HCT116 (cell line): ENCODE measurements at regions not wholly inside any gene's neighbourhood (a gene's known extent, or its start where the extent isn't known, plus 50 kb on each side); places are given as distances from the start of the nearest gene placed in this dataset.

Experiments used
- ATAC-seq: fragments of 200-7000 bp; cut with Tn5 transposase; 2 replicates; pipeline ENCODE4 v1.9.1; 2020; ENCODE audit warnings: mild to moderate bottlenecking, moderate library complexity
- BruUV-seq: library from RNA; stranded (reverse); fragments of 400-500 nt; replicated peaks from 2 replicates; lab custom pipeline; 2021; lab: Mats Ljungman, UMichigan
- CTCF ChIA-PET: fragments of 300-600 bp; sonication (Branson Sonifier 250); formaldehyde crosslinking; loops from one replicate; lab custom pipeline; 2021; ENCODE audit warnings: antibody characterized with exemption; lab: Charles Lee
- POLR2A ChIA-PET: fragments of 300-600, 350-600 bp; sonication (Branson Sonifier 250); formaldehyde crosslinking; loops from one replicate; lab custom pipeline; 2021; ENCODE audit warnings: antibody characterized with exemption; lab: Charles Lee
- RAD21 ChIA-PET, 2 experiments: fragments of 300-600 bp; sonication (Branson Sonifier 250); formaldehyde crosslinking; loops; one replicate each; lab custom pipeline; 2023; ENCODE audit warnings: low total read pairs in 2 of 2; ENCODE audit not compliant: uncharacterized antibody in 2 of 2, unreplicated experiment in 2 of 2, low non-redundant PET in 1 of 2; lab: Charles Lee
- DNase-seq: peaks from one replicate; pipeline ENCODE4 v3.0.0-alpha.2; 2010; ENCODE audit warnings: low read depth, low spot score
- H2AFZ ChIP-seq: fragments of 200-600 bp; shearing (Covaris generic), sonication (generic); 2 replicates; pipeline ENCODE4 v1.6.1; 2017; ENCODE audit warnings: low read depth, mixed run types, mixed read lengths, antibody characterized with exemption, low read length; ENCODE audit not compliant: poor library complexity, severe bottlenecking
- H3K27ac ChIP-seq: 2 replicates; pipeline ENCODE4 v1.5.1; 2012; ENCODE audit warnings: low read depth, low read length
- H3K27me3 ChIP-seq: fragments of 200-600 bp; sonication (generic); 2 replicates; pipeline ENCODE4 v1.6.1; 2016; ENCODE audit warnings: mixed run types, low read length, mixed read lengths; ENCODE audit not compliant: insufficient read depth
- H3K36me3 ChIP-seq, 2 experiments: fragments of 200-500 bp in 1 of 2; fragments of 200-600 bp in 1 of 2; sonication (Bioruptor generic) in 1 of 2; sonication (generic) in 1 of 2; 2 replicates each; pipeline versions ENCODE4 v1.5.1 to v1.6.1; 2014 to 2016; ENCODE audit warnings: low read length in 2 of 2, inconsistent platforms in 1 of 2, mixed read lengths in 1 of 2, mixed run types in 1 of 2; ENCODE audit not compliant: insufficient read depth in 2 of 2, control insufficient read depth in 1 of 2
- H3K4me1 ChIP-seq, 2 experiments: fragments of 200-600 bp in 1 of 2; sonication (generic) in 1 of 2; 2 replicates each; pipeline versions ENCODE4 v1.5.1 to v1.6.1; 2012 to 2017; ENCODE audit warnings: low read length in 2 of 2, inconsistent platforms in 1 of 2, mild to moderate bottlenecking in 1 of 2, mixed read lengths in 1 of 2, mixed run types in 1 of 2, moderate library complexity in 1 of 2; ENCODE audit not compliant: insufficient read depth in 2 of 2, control insufficient read depth in 1 of 2
- H3K4me2 ChIP-seq: fragments of 200-600 bp; sonication (generic); 2 replicates; pipeline ENCODE4 v1.6.1; 2017; ENCODE audit warnings: mixed run types, low read length, mixed read lengths
- H3K4me3 ChIP-seq, 2 experiments: fragments of 200-600 bp in 1 of 2; sonication (generic) in 1 of 2; replicated peaks in 1 of 2; 2 replicates each; pipeline ENCODE4 v1.5.1; 2011 to 2016; ENCODE audit warnings: low read length in 2 of 2, control low read depth in 1 of 2, low read depth in 1 of 2, mild to moderate bottlenecking in 1 of 2, mixed read lengths in 1 of 2, mixed run types in 1 of 2
- H3K79me2 ChIP-seq: fragments of 200-600 bp; sonication (generic); 2 replicates; pipeline ENCODE4 v1.6.1; 2017; ENCODE audit warnings: mild to moderate bottlenecking, mixed run types, low read length, moderate library complexity, mixed read lengths; ENCODE audit not compliant: insufficient read depth
- H3K9ac ChIP-seq: fragments of 200-600 bp; sonication (generic); 2 replicates; pipeline ENCODE4 v1.6.1; 2016; ENCODE audit warnings: low read length, mixed read lengths
- H3K9me2 ChIP-seq: fragments of 200-600 bp; sonication (generic), shearing (Covaris generic); 2 replicates; pipeline ENCODE4 v1.6.1; 2017; ENCODE audit warnings: mixed run types, mild to moderate bottlenecking, moderate library complexity; ENCODE audit not compliant: insufficient read depth
- H3K9me3 ChIP-seq, 2 experiments: fragments of 200-500 bp in 1 of 2; fragments of 200-600 bp in 1 of 2; sonication (Bioruptor generic) in 1 of 2; sonication (generic) in 1 of 2; 2 replicates each; pipeline ENCODE4 v1.6.1; 2014 to 2017; ENCODE audit warnings: low read length in 2 of 2, mixed read lengths in 2 of 2, inconsistent platforms in 1 of 2, low read depth in 1 of 2, mild to moderate bottlenecking in 1 of 2, mixed run types in 1 of 2, moderate library complexity in 1 of 2; ENCODE audit not compliant: control insufficient read depth in 1 of 2, insufficient read depth in 1 of 2
- H4K20me1 ChIP-seq: fragments of 200-600 bp; sonication (generic), shearing (Covaris generic); 2 replicates; pipeline ENCODE4 v1.6.1; 2017; ENCODE audit warnings: mixed run types, mild to moderate bottlenecking, moderate library complexity; ENCODE audit not compliant: insufficient read depth
- CBX3 ChIP-seq: IDR thresholded peaks from 2 replicates; pipeline ENCODE4 v1.6.1; 2012; ENCODE audit warnings: low read depth
- CEBPB ChIP-seq: IDR thresholded peaks from 2 replicates; pipeline ENCODE4 v1.6.1; 2012; ENCODE audit warnings: low read depth
- EGR1 ChIP-seq: IDR thresholded peaks from 2 replicates; pipeline ENCODE4 v1.6.1; 2012; ENCODE audit warnings: low read depth
- FOSL1 ChIP-seq: IDR thresholded peaks from 2 replicates; pipeline ENCODE4 v1.6.1; 2012; ENCODE audit warnings: low read depth
- RAD21 ChIP-seq: IDR thresholded peaks from 2 replicates; pipeline ENCODE4 v1.6.1; 2012; ENCODE audit warnings: low read depth, mild to moderate bottlenecking
- SIN3A ChIP-seq: IDR thresholded peaks from 2 replicates; pipeline ENCODE4 v1.6.1; 2012; ENCODE audit warnings: low read depth
- SP1 ChIP-seq: IDR thresholded peaks from 2 replicates; pipeline ENCODE4 v1.6.1; 2012; ENCODE audit warnings: low read depth
- TCF7L2 ChIP-seq: IDR thresholded peaks from 2 replicates; pipeline ENCODE4 v1.7.0; 2011; ENCODE audit warnings: borderline replicate concordance, inconsistent platforms; ENCODE audit not compliant: insufficient read depth, insufficient read length; ENCODE audit errors: extremely low read depth
- YY1 ChIP-seq: IDR thresholded peaks from 2 replicates; pipeline ENCODE4 v1.6.1; 2011; ENCODE audit warnings: low read length, low read depth, moderate library complexity, mild to moderate bottlenecking; ENCODE audit not compliant: insufficient replicate concordance; ENCODE audit errors: extremely low read depth
- ZFX ChIP-seq: fragments of 450-650 bp; IDR thresholded peaks from 2 replicates; pipeline ENCODE4 v1.6.1; 2017
- ZNF274 ChIP-seq: fragments of 200-500 bp; sonication (Bioruptor generic); IDR thresholded peaks from 2 replicates; pipeline ENCODE4 v1.6.1; 2014; ENCODE audit warnings: mild to moderate bottlenecking, low read depth, low read length, inconsistent platforms
- intact Hi-C: fragments of 100-400 bp; cut with micrococcal nuclease; formaldehyde crosslinking; loops from 2 replicates; pipeline ENCODE4 v1.10.0; 2022
- TF ChIP-seq, protein P1 (sequence below), 3 experiments: fragments of 200-600 bp in 1 of 3; sonication (generic) in 1 of 3; IDR thresholded peaks in 2 of 3; conservative IDR thresholded peaks in 1 of 3; 2 replicates each; pipeline ENCODE4 v1.5.1; 2012 to 2017; ENCODE audit warnings: low read depth in 2 of 3, low read length in 2 of 3, antibody characterized with exemption in 1 of 3, borderline replicate concordance in 1 of 3, control low read depth in 1 of 3, mild to moderate bottlenecking in 1 of 3, mixed read lengths in 1 of 3, mixed run types in 1 of 3, moderate library complexity in 1 of 3; ENCODE audit not compliant: insufficient read depth in 1 of 3
- TF ChIP-seq, protein P2 (sequence below): IDR thresholded peaks from 2 replicates; pipeline ENCODE4 v1.6.1; 2012
- TF ChIP-seq, protein P3 (sequence below): IDR thresholded peaks from 2 replicates; pipeline ENCODE4 v1.6.1; 2012; ENCODE audit warnings: low read depth
- TF ChIP-seq, protein P4 (sequence below): IDR thresholded peaks from 2 replicates; pipeline ENCODE4 v1.6.1; 2012

DNA sequence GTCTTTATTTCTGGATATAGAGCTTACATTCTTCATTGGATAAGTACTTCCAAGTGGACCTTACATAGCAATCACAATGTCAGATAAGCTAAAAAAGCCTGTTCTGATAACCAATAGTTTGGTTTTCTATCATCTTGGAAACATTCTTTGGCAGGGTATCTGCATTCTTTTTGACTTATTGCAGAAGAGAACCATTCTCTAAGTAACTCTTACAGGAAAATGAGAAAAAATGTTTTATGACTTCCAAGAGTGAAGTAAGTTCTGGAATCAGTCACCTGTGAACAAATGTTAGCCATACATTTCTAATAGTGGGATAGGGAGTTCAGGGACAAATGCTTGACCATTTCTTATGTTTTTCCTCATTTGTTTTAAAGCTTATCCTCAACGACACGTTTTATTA lies 564.0 kb downstream of the CD109 start:
- Histone ChIP-seq H3K9me3 (no peaks in the 10 kb centered on the region), H3K9me2 (no peaks in the 10 kb centered on the region), H3K36me3 (no peaks in the 10 kb centered on the region), H3K27ac (no peak overlapping the region), H3K4me3 (no peak overlapping the region), H3K79me2 (no peaks in the 10 kb centered on the region), H3K4me1 (no peaks in the 10 kb centered on the region), H3K27me3 (no peaks in the 10 kb centered on the region), H3K4me2 (no peak overlapping the region), H4K20me1 (no peaks in the 10 kb centered on the region), H3K9ac (no peak overlapping the region), H2AFZ (no peak overlapping the region)
- ATAC-seq (no peak), DNase-seq (no peak)
- TF ChIP-seq TCF7L2 (no peak), CBX3 (no peak), EGR1 (no peak), ZNF274 (no peak), RAD21 (no peak), YY1 (no peak), FOSL1 (no peak), SIN3A (no peak), CEBPB (no peak), ZFX (no peak), SP1 (no peak)
- TF ChIP-seq, protein P1, sequence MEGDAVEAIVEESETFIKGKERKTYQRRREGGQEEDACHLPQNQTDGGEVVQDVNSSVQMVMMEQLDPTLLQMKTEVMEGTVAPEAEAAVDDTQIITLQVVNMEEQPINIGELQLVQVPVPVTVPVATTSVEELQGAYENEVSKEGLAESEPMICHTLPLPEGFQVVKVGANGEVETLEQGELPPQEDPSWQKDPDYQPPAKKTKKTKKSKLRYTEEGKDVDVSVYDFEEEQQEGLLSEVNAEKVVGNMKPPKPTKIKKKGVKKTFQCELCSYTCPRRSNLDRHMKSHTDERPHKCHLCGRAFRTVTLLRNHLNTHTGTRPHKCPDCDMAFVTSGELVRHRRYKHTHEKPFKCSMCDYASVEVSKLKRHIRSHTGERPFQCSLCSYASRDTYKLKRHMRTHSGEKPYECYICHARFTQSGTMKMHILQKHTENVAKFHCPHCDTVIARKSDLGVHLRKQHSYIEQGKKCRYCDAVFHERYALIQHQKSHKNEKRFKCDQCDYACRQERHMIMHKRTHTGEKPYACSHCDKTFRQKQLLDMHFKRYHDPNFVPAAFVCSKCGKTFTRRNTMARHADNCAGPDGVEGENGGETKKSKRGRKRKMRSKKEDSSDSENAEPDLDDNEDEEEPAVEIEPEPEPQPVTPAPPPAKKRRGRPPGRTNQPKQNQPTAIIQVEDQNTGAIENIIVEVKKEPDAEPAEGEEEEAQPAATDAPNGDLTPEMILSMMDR (IDR thresholded peaks at IDR 0.05 in 2 of 3, conservative IDR thresholded peaks at IDR 0.05 in 1 of 3; ENCODE audit: borderline replicate concordance in 1 of 3, insufficient read depth in 1 of 3, low read depth in 2 of 3, low read length in 2 of 3): no peak
- TF ChIP-seq, protein P2, sequence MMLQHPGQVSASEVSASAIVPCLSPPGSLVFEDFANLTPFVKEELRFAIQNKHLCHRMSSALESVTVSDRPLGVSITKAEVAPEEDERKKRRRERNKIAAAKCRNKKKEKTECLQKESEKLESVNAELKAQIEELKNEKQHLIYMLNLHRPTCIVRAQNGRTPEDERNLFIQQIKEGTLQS: no peak
- TF ChIP-seq, protein P3, sequence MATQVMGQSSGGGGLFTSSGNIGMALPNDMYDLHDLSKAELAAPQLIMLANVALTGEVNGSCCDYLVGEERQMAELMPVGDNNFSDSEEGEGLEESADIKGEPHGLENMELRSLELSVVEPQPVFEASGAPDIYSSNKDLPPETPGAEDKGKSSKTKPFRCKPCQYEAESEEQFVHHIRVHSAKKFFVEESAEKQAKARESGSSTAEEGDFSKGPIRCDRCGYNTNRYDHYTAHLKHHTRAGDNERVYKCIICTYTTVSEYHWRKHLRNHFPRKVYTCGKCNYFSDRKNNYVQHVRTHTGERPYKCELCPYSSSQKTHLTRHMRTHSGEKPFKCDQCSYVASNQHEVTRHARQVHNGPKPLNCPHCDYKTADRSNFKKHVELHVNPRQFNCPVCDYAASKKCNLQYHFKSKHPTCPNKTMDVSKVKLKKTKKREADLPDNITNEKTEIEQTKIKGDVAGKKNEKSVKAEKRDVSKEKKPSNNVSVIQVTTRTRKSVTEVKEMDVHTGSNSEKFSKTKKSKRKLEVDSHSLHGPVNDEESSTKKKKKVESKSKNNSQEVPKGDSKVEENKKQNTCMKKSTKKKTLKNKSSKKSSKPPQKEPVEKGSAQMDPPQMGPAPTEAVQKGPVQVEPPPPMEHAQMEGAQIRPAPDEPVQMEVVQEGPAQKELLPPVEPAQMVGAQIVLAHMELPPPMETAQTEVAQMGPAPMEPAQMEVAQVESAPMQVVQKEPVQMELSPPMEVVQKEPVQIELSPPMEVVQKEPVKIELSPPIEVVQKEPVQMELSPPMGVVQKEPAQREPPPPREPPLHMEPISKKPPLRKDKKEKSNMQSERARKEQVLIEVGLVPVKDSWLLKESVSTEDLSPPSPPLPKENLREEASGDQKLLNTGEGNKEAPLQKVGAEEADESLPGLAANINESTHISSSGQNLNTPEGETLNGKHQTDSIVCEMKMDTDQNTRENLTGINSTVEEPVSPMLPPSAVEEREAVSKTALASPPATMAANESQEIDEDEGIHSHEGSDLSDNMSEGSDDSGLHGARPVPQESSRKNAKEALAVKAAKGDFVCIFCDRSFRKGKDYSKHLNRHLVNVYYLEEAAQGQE: no peak
- TF ChIP-seq, protein P4, sequence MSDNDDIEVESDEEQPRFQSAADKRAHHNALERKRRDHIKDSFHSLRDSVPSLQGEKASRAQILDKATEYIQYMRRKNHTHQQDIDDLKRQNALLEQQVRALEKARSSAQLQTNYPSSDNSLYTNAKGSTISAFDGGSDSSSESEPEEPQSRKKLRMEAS: no peak
- POLR2A ChIA-PET: no interaction called here
- intact Hi-C loops: no loop called here
- BruUV-seq: no TSS peak
- CTCF ChIA-PET: no interaction called here
- RAD21 ChIA-PET: no interaction called here
